ENCODE measurements at regions not wholly inside any gene's neighbourhood (a gene's known extent, or its start where the extent isn't known, plus 50 kb on each side); places are given as distances from the start of the nearest gene placed in this dataset.

DNA sequence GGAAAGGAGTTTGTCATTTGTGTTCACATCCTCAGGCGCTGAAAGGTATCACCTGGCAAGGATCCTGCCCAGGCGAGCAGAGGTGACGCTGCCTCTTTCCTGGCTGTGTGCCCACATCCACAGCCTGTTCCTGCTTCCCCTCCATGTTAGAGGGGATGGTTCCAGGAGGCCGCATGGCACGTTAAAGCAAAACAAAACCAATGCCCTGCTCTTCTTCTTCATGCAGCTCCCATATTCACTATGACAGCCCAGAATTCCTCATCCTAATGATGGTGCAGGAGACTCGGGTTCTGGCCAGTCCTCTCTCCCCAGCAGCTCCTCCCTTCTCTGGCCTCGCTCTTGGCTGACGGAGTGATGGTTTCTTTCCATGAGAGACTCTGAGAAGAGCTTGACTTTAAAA, 678.5 kb upstream of the ANKRD30A start:
- TF ChIP-seq, protein P1, sequence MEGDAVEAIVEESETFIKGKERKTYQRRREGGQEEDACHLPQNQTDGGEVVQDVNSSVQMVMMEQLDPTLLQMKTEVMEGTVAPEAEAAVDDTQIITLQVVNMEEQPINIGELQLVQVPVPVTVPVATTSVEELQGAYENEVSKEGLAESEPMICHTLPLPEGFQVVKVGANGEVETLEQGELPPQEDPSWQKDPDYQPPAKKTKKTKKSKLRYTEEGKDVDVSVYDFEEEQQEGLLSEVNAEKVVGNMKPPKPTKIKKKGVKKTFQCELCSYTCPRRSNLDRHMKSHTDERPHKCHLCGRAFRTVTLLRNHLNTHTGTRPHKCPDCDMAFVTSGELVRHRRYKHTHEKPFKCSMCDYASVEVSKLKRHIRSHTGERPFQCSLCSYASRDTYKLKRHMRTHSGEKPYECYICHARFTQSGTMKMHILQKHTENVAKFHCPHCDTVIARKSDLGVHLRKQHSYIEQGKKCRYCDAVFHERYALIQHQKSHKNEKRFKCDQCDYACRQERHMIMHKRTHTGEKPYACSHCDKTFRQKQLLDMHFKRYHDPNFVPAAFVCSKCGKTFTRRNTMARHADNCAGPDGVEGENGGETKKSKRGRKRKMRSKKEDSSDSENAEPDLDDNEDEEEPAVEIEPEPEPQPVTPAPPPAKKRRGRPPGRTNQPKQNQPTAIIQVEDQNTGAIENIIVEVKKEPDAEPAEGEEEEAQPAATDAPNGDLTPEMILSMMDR (IDR thresholded peaks at IDR 0.05 in 2 of 3, conservative IDR thresholded peaks at IDR 0.05 in 1 of 3; ENCODE audit: borderline replicate concordance in 1 of 3, insufficient read depth in 1 of 3, low read depth in 2 of 3, low read length in 2 of 3): no peak
- TF ChIP-seq POLR2A (IDR thresholded peaks at IDR 0.05; ENCODE audit: borderline replicate concordance, extremely low read depth, insufficient read depth, insufficient read length) (no peak), TCF7L2 (IDR thresholded peaks at IDR 0.05; ENCODE audit: borderline replicate concordance, extremely low read depth, insufficient read depth, insufficient read length) (no peak), EZH2phosphoT487 (IDR thresholded peaks at IDR 0.05; ENCODE audit: borderline replicate concordance) (no peak), POLR2AphosphoS5 (IDR thresholded peaks at IDR 0.05; ENCODE audit: low read depth, low read length) (no peak), SP1 (IDR thresholded peaks at IDR 0.05; ENCODE audit: low read depth) (no peak), RAD21 (IDR thresholded peaks at IDR 0.05; ENCODE audit: low read depth) (no peak), ZFX (IDR thresholded peaks at IDR 0.05) (no peak), EZH2 (IDR thresholded peaks at IDR 0.05) (no peak)
- TF ChIP-seq, protein P2, sequence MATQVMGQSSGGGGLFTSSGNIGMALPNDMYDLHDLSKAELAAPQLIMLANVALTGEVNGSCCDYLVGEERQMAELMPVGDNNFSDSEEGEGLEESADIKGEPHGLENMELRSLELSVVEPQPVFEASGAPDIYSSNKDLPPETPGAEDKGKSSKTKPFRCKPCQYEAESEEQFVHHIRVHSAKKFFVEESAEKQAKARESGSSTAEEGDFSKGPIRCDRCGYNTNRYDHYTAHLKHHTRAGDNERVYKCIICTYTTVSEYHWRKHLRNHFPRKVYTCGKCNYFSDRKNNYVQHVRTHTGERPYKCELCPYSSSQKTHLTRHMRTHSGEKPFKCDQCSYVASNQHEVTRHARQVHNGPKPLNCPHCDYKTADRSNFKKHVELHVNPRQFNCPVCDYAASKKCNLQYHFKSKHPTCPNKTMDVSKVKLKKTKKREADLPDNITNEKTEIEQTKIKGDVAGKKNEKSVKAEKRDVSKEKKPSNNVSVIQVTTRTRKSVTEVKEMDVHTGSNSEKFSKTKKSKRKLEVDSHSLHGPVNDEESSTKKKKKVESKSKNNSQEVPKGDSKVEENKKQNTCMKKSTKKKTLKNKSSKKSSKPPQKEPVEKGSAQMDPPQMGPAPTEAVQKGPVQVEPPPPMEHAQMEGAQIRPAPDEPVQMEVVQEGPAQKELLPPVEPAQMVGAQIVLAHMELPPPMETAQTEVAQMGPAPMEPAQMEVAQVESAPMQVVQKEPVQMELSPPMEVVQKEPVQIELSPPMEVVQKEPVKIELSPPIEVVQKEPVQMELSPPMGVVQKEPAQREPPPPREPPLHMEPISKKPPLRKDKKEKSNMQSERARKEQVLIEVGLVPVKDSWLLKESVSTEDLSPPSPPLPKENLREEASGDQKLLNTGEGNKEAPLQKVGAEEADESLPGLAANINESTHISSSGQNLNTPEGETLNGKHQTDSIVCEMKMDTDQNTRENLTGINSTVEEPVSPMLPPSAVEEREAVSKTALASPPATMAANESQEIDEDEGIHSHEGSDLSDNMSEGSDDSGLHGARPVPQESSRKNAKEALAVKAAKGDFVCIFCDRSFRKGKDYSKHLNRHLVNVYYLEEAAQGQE (IDR thresholded peaks at IDR 0.05; ENCODE audit: low read depth): no peak
- TF ChIP-seq, protein P3, sequence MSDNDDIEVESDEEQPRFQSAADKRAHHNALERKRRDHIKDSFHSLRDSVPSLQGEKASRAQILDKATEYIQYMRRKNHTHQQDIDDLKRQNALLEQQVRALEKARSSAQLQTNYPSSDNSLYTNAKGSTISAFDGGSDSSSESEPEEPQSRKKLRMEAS (IDR thresholded peaks at IDR 0.05): no peak
